ENCODE measurements at regions not wholly inside any gene's neighbourhood (a gene's known extent, or its start where the extent isn't known, plus 50 kb on each side); places are given as distances from the start of the nearest gene placed in this dataset.

GRCh38 chr3:167146911-167147310 lies 233.2 kb downstream of the ZBBX start:
- H3K4me3 ChIP-seq (replicated peaks in 1 of 4; ENCODE audit: control extremely low read depth in 1 of 4, insufficient read depth in 1 of 4, low read depth in 3 of 4, low read length in 4 of 4) = no peak overlapping the region
- H3K9ac ChIP-seq (ENCODE audit: insufficient read depth, low read length) = no peak overlapping the region
- H3K27me3 ChIP-seq (ENCODE audit: control insufficient read depth, insufficient read depth, low read length) = no peaks in the 10 kb centered on the region
- TF ChIP-seq CTCF (conservative IDR thresholded peaks at IDR 0.05 in 1 of 2, IDR thresholded peaks at IDR 0.05 in 1 of 2; ENCODE audit: low read depth in 1 of 2, low read length in 2 of 2) = no peak
- H2AFZ ChIP-seq (ENCODE audit: low read length) = no peak overlapping the region
- H3K79me2 ChIP-seq (ENCODE audit: control insufficient read depth, insufficient read depth, low read length) = no peaks in the 10 kb centered on the region
- no peak overlapping the region for H3K4me2 ChIP-seq (ENCODE audit: extremely low read depth, insufficient read depth, low read length)
- no peaks in the 10 kb centered on the region for H3K4me1 ChIP-seq (ENCODE audit: control insufficient read depth, extremely low read depth, insufficient read depth, low read length)
- H3K36me3 ChIP-seq (ENCODE audit: control insufficient read depth, insufficient read depth, low read length) = no peaks in the 10 kb centered on the region
- no peak overlapping the region for H3K27ac ChIP-seq (ENCODE audit: insufficient read depth, low read length)
- H4K20me1 ChIP-seq (ENCODE audit: control insufficient read depth, extremely low read depth, insufficient read depth, low read length) = no peaks in the 10 kb centered on the region
- DNase-seq (ENCODE audit: low read depth in 2 of 2) = no peak
- no peaks in the 10 kb centered on the region for H3K9me3 ChIP-seq (ENCODE audit: control insufficient read depth, insufficient read depth, low read depth, low read length)

- Histone ChIP-seq H3K4me1 (ENCODE audit: control insufficient read depth, extremely low read depth, insufficient read depth, low read length) (no peaks in the 10 kb centered on the region), H2AFZ (ENCODE audit: low read length) (no peak overlapping the region), H3K79me2 (ENCODE audit: control insufficient read depth, insufficient read depth, low read length) (no peaks in the 10 kb centered on the region), H3K4me2 (ENCODE audit: extremely low read depth, insufficient read depth, low read length) (no peak overlapping the region), H4K20me1 (ENCODE audit: control insufficient read depth, extremely low read depth, insufficient read depth, low read length) (no peaks in the 10 kb centered on the region), H3K36me3 (ENCODE audit: control insufficient read depth, insufficient read depth, low read length) (no peaks in the 10 kb centered on the region), H3K9me3 (ENCODE audit: control insufficient read depth, insufficient read depth, low read depth, low read length) (no peaks in the 10 kb centered on the region), H3K27me3 (ENCODE audit: control insufficient read depth, insufficient read depth, low read length) (no peaks in the 10 kb centered on the region), H3K9ac (ENCODE audit: insufficient read depth, low read length) (no peak overlapping the region), H3K4me3 (replicated peaks in 1 of 4; ENCODE audit: control extremely low read depth in 1 of 4, insufficient read depth in 1 of 4, low read depth in 3 of 4, low read length in 4 of 4) (no peak overlapping the region), H3K27ac (ENCODE audit: insufficient read depth, low read length) (no peak overlapping the region)
- TF ChIP-seq EZH2 (IDR thresholded peaks at IDR 0.05; ENCODE audit: low read length, missing control alignments) (no peak), CTCF (conservative IDR thresholded peaks at IDR 0.05 in 1 of 2, IDR thresholded peaks at IDR 0.05 in 1 of 2; ENCODE audit: low read depth in 1 of 2, low read length in 2 of 2) (no peak)
- no peak for DNase-seq (ENCODE audit: low read depth in 2 of 2)
These were observed 254.3 kb downstream of the ZBBX start for GRCh38 chr3:167125612-167126407.

GRCh38 chr3:167120828-167121227 lies 259.3 kb downstream of the ZBBX start:
- Histone ChIP-seq H3K9ac (ENCODE audit: insufficient read depth, low read length) (no peak overlapping the region), H3K9me3 (ENCODE audit: control insufficient read depth, insufficient read depth, low read depth, low read length) (no peaks in the 10 kb centered on the region), H3K4me2 (ENCODE audit: extremely low read depth, insufficient read depth, low read length) (no peak overlapping the region), H3K27ac (ENCODE audit: insufficient read depth, low read length) (no peak overlapping the region), H3K79me2 (ENCODE audit: control insufficient read depth, insufficient read depth, low read length) (no peaks in the 10 kb centered on the region), H3K27me3 (ENCODE audit: control insufficient read depth, insufficient read depth, low read length) (no peaks in the 10 kb centered on the region), H4K20me1 (ENCODE audit: control insufficient read depth, extremely low read depth, insufficient read depth, low read length) (no peaks in the 10 kb centered on the region), H3K36me3 (ENCODE audit: control insufficient read depth, insufficient read depth, low read length) (no peaks in the 10 kb centered on the region), H3K4me1 (ENCODE audit: control insufficient read depth, extremely low read depth, insufficient read depth, low read length) (no peaks in the 10 kb centered on the region), H2AFZ (ENCODE audit: low read length) (no peak overlapping the region), H3K4me3 (replicated peaks in 1 of 4; ENCODE audit: control extremely low read depth in 1 of 4, insufficient read depth in 1 of 4, low read depth in 3 of 4, low read length in 4 of 4) (no peak overlapping the region)
- no peak for DNase-seq (ENCODE audit: low read depth in 2 of 2)
- TF ChIP-seq CTCF (conservative IDR thresholded peaks at IDR 0.05 in 1 of 2, IDR thresholded peaks at IDR 0.05 in 1 of 2; ENCODE audit: low read depth in 1 of 2, low read length in 2 of 2) = no peak
- no peak for TF ChIP-seq EZH2 (IDR thresholded peaks at IDR 0.05; ENCODE audit: low read length, missing control alignments)
